Fibroblast of upper back skin (primary cell): ENCODE measurements at regions not wholly inside any gene's neighbourhood (a gene's known extent, or its start where the extent isn't known, plus 50 kb on each side); places are given as distances from the start of the nearest gene placed in this dataset.

Experiments
- DNase-seq: peaks from one replicate; pipeline ENCODE4 v3.0.0-alpha.2; 2013

DNA sequence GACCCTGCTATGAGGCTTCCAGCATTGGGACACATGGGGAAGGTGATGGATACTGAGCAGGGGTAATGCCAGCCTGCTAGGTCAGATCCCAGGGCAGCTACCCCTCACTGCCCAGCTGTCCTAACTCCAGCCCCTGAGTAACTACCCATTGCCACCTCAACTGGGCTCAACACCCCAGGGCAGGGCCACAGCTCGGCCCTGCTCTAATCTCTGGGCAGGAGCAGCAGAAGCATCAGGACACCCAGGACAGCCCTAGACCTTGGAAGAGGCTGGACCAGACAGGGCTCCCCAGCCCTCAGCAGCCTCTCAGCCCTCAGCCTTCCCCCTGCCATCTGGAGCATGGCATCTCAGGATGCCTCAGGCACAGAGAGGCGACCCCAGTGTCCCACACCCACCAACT, 67.4 kb upstream of the TOP1 start:
- DNase-seq: no peak

DNA sequence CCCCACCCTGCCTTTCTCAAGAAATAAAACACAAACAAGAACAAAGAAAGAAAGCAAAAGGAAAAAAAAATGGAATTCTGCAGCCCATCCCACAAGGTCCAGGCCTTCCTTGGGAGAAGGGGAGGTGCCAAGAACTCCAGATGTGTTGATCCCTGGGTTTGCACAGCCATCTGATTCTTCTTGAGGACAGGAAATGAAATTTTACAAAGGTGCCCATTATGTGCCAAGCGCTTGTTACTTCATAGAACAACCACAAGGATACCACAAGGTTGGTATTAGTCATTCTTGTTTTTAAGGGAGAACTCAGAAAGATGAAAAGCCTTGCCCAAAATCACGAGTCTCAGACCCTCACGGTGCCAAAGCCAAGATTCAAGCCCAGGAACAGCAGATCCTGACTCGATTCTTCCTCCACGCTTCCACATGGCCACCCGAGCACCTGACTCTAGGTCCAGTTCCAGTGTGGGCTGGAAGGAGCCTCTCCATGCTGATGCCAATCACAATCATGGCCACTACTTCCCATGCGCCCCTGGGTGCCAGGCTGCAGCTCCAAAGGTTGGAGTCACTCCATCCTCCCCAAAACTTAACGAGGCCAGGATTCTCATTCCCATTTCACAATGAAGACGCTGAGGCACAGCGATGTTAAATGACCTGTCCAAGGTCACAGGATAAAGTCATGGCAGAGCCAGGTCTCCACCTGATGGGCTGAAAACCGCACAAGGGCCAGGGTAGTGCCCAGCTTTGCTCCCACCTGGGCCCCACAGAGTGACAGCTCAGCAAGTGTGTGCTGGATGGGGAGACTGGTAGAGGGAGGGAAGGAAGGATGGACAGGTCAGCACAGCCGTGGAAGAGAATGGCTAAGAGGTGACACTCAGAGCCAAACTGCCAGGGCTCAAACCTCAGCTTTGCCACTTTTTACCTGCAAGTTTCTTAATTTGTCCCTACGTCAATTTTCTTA, 66.7 kb upstream of the TOP1 start:
- DNase-seq: no peak

DNA sequence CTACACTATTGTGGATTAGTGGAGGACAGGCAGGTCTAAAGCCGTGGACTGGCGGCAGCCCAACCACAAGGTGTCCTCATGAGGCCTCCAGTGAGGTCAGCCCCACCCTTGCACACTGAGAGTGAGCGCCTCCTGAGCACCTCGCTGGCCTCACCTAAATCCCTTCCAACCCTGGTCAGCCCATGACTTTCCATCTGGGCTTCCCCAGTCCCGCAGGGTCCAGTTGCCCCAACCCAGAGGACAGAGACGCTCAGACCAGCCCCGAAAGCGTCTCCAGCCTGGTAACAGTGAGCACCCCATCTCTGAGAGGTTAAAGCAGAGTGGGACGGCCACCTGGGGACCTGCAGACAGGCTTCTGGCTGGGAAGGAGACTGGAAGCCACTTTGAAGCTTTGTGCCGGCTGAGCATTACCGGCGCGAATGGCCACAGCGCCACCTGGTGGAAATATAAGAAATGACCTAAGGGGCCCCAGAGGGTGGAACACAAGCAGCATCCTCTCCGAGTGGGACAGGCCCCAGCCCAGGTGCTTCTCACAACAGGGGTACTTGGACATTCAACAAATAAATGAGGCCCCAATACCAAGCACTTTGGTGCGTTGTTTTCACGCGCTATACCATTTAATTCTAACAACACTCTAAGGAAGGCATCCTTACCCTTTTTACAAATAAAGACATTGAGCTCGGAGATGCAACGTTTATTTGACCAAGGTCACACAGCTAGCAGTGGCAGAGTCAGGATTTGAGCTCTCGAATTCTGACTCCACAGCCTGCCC, 65.7 kb upstream of the TOP1 start:
- DNase-seq: peak; percentile 59

DNA sequence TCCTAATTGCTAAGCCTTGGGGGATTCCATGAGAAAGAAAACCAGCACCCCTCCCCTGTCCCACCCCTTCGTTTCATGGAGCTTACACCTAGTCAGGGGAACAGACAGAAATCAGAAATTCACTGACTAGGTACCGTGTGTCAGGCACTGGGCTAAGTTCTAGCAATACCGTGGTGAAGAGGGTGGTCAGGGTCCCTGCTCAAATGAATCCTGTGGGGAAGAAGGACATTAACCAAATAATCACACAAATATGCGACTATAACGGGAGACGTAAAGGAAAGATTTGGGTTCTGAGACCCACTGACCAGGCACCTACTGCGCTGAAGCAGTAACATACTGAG, 65.1 kb upstream of the TOP1 start:
- no peak for DNase-seq

DNA sequence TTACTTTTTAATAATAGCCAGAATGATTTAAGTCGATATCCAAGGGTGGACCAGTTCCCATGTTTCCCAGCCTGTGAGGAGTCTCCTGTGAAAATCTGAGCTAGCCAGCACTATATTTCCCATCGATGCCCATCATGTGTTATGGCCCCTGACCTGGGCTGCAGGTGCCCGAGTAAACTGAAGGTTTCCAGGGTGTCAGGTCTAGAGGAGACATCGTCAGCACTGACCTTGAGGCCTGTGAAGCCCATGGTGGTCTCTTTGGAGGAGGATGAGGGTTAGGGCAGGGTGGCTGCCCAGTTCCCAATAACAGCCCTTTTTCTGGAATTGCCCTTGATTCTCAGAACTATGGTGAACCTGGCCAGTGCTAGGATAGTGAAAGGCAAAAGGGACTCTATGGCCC, 63.0 kb upstream of the TOP1 start:
- no peak for DNase-seq

DNA sequence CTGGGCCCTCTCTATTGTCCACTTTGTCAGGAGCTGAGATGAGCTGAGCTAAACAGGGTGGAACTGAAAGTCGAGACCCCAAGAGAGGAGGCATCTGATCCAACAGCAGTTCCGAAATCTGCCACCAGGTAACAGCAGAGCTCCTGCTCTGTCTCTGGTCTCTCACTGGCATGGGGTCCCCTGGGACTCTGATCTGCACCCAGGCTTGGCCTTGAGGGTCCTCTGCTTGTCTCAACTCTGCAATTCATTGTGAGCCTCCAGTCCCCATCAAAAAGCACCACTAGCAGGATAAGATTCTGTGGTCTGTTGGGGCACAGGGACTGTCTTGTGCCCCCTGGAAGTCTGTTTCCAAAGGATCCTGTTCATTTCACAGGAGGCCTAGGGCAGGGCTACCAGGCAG, 62.5 kb upstream of the TOP1 start:
- DNase-seq: no peak

DNA sequence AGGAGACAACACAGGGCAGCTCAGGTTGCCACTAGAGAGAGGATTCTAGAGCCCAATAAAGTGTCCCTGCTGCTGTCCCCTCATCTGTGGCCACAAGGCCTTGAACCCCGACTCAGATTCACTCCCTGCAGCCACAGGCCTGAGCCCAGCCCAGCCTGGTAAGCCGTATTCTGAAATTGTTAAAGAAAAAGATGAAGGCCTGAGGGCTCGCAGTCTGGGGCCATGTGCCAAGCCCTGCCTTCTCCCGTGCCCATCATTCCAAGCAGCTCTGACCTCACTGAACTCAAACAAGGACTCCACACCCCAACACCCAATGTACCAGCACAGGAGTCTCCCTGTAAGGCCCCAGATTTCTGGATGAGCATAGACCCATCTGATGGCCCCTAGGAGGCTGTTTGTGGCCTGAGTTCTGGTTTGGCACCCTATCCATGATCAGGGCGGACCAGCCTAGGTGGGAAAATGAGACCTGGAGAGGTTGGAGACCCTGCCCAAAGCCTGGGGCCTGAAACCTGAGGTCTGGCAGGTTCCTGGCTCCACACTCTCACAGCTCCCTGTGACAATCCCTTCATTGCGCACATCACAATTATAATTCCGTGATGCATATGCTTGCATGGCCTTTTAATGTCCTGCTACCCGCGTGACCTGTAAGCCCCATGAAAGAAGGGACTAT, 62.0 kb upstream of the TOP1 start:
- DNase-seq: no peak

DNA sequence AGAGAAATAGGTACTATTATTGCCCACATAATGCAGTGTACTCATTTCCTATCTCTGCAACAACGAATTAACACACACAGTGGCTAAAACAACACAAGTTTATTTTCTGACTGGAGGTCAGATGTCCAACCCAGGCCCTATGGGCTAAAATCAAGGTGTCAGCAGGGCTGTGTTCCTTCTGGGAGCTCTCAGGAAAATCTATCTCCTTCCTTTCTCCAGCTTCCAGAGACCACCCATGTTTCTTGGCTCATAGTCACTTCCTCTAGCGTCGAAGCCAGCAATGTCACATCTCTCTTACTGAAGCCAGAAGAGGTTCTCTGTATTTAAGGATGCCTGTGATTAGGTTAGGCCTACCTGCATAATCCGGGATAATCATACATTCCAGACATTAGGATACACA, 60.9 kb upstream of the TOP1 start:
- no peak for DNase-seq

DNA sequence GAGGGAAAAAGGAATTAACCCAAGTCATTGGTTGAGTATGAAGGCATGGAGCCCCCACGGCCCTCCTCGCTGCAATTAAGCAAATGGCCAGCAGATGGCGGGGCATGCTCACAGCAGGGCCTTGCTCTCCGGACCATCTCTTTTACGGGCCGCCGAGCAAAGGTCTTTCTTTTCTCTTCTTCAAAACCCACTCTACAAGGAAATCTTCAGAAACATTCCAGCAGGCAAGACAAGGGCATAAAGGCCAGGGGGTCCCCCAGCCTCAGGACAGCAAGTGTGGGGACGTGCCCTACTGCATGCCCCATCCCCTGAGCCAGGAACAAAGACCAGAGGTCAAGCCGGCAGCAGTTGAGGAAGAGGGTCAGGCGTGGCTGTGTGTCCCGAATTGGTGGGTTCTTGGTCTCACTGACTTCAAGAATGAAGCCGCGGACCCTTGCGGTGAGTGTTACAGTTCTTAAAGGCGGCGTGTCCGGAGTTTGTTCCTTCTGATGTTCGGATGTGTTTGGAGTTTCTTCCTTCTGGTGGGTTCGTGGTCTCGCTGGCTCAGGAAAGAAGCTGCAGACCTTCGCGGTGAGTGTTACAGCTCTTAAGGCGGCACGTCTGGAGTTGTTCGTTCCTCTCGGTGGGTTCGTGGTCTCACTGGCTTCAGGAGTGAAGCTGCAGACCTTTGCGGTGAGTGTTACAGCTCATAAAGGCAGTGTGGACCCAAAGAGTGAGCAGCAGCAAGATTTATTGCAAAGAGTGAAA, 59.6 kb upstream of the TOP1 start:
- peak; percentile 72 for DNase-seq

DNA sequence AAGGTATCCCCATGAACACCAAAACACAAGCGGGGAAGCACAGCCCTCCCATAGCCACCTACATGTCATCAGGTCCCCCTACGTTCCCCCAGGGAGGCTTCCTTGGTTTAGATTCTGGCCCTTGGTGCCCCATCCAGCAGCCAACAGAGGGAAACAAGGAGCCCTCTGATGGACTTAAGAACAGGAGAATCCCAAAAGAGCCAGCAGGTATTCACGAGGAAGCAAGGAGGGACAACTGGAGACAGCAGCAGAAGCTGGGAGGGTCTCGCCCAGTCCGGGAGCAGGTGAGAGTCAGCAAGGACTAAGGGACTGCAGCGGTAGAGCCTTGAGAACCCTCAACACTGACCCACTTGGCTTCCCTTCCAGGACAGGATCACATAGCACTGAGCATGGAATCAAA, 58.4 kb upstream of the TOP1 start:
- DNase-seq: no peak

DNA sequence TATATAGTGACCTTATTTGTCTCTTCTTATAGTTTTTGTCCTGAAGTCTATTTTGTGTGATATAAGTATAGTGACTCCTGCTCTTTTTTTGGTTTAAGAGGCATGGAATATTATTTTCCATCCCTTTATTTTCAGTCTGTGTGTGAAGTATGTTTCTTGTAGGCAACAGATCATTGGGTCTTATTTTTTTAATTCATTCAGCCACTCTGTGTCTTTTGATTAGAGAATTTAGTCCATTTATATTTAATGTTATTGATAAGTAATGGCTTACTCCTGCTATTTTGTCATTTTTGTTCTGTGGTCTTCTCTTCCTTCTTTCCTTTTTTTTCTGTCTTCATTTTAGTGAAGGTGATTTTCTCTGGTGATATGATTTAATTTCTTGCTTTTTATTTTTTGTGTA, 51.4 kb upstream of the TOP1 start:
- DNase-seq: no peak

DNA sequence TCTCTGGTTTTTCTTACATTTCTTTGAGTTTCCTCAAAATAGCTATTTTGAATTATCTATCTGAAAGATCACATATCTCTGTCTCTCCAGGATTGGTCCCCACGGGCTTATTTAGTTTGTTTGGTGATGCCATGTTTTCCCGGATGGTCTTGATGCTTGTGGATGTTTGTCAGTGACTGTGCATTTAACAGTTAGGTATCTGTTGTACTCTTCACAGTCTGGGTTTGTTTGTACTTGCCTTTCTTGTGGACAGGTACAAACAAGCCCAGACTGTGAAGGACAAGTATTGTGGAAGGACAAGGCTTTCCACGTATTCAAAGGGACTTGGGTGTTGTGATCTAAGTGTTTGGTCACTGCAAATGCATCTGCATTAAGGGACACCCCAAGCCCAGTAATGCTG, 49.9 kb upstream of the TOP1 start:
- DNase-seq: no peak
